Lower lobe of right lung (tissue), 2 donors: ENCODE measurements at regions not wholly inside any gene's neighbourhood (a gene's known extent, or its start where the extent isn't known, plus 50 kb on each side); places are given as distances from the start of the nearest gene placed in this dataset.

ENCODE experiments used
- ATAC-seq, 2 donors: fragments of 200-7000 bp; cut with Tn5 transposase; one replicate each; pipeline ENCODE4 v1.9.1; 2020 to 2022; ENCODE audit warnings: mild to moderate bottlenecking in 2 of 2, moderate library complexity in 2 of 2
- DNase-seq: peaks from one replicate; pipeline ENCODE4 v3.0.0-alpha.2; 2020
- H3K27ac ChIP-seq: fragments of 200-600 bp; one replicate; pipeline ENCODE4 v1.8.0; 2022
- H3K27me3 ChIP-seq: fragments of 200-600 bp; one replicate; pipeline ENCODE4 v1.8.0; 2022; ENCODE audit warnings: low read depth
- H3K36me3 ChIP-seq: fragments of 200-600 bp; one replicate; pipeline ENCODE4 v1.8.0; 2022; ENCODE audit warnings: mild to moderate bottlenecking
- H3K4me1 ChIP-seq: fragments of 200-600 bp; one replicate; pipeline ENCODE4 v1.8.0; 2022
- H3K4me3 ChIP-seq: fragments of 200-600 bp; one replicate; pipeline ENCODE4 v1.8.0; 2022; ENCODE audit warnings: mild to moderate bottlenecking
- H3K9me3 ChIP-seq: fragments of 200-600 bp; one replicate; pipeline ENCODE4 v1.8.0; 2022
- intact Hi-C: fragments of 100-400 bp; cut with DNase I; formaldehyde crosslinking; loops from one replicate; pipeline ENCODE4 v1.11.0; 2022
- TF ChIP-seq, protein P1 (sequence below): fragments of 200-600 bp; IDR thresholded peaks from one replicate; pipeline ENCODE4 v1.8.0; 2022; ENCODE audit warnings: antibody characterized with exemption, mild to moderate bottlenecking
- donor health status: DM: no; HTN: yes; CAD: no; lungs with severe emphysema.

GRCh38 chr4:163077680-163078079, 89.0 kb downstream of the NAF1 start:
- DNase-seq (no peak), ATAC-seq (no peak)
- Histone ChIP-seq H3K27me3 (no peaks in the 10 kb centered on the region), H3K4me1 (no peaks in the 10 kb centered on the region), H3K9me3 (no peaks in the 10 kb centered on the region), H3K27ac (no peak overlapping the region), H3K4me3 (no peak overlapping the region), H3K36me3 (no peaks in the 10 kb centered on the region)
- TF ChIP-seq, protein P1, sequence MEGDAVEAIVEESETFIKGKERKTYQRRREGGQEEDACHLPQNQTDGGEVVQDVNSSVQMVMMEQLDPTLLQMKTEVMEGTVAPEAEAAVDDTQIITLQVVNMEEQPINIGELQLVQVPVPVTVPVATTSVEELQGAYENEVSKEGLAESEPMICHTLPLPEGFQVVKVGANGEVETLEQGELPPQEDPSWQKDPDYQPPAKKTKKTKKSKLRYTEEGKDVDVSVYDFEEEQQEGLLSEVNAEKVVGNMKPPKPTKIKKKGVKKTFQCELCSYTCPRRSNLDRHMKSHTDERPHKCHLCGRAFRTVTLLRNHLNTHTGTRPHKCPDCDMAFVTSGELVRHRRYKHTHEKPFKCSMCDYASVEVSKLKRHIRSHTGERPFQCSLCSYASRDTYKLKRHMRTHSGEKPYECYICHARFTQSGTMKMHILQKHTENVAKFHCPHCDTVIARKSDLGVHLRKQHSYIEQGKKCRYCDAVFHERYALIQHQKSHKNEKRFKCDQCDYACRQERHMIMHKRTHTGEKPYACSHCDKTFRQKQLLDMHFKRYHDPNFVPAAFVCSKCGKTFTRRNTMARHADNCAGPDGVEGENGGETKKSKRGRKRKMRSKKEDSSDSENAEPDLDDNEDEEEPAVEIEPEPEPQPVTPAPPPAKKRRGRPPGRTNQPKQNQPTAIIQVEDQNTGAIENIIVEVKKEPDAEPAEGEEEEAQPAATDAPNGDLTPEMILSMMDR = no peak
- intact Hi-C loops = no loop called here

DNA sequence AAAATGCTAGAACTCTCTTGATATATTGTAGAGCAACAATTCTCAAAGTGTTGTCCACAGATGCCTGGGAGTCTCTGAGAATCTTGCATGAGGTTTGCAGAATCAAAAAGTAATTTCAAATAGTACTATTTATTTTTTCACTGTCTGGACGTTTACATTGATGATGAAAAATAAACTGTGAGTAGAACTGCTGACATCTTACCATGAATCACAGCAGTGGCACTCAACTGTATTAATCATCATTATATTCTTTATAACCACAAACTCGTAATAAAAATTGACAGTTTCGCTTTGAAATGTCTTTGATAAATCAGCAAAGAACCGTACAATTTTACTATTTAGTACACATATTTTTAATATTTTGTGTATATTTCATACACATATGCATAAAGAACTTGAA, 94.5 kb downstream of the NAF1 start:
- Histone ChIP-seq H3K27ac (no peak overlapping the region), H3K27me3 (no peaks in the 10 kb centered on the region), H3K9me3 (no peaks in the 10 kb centered on the region), H3K36me3 (no peaks in the 10 kb centered on the region), H3K4me1 (no peaks in the 10 kb centered on the region), H3K4me3 (no peak overlapping the region)
- DNase-seq (no peak), ATAC-seq (no peak)
- TF ChIP-seq, protein P1 = no peak
- intact Hi-C loops = no loop called here

GRCh38 chr4:163071308-163071707, 95.4 kb downstream of the NAF1 start:
- Histone ChIP-seq H3K36me3 (no peaks in the 10 kb centered on the region), H3K9me3 (no peaks in the 10 kb centered on the region), H3K27ac (no peak overlapping the region), H3K4me1 (no peaks in the 10 kb centered on the region), H3K4me3 (no peak overlapping the region), H3K27me3 (no peaks in the 10 kb centered on the region)
- intact Hi-C loops = no loop called here
- ATAC-seq (no peak), DNase-seq (no peak)
- TF ChIP-seq, protein P1 = no peak

GRCh38 chr4:163070023-163070422, 96.7 kb downstream of the NAF1 start:
- intact Hi-C loops = no loop called here
- H3K4me1 ChIP-seq = no peaks in the 10 kb centered on the region
- ATAC-seq (no peak), DNase-seq (no peak)
- no peak overlapping the region for H3K27ac ChIP-seq
- H3K9me3 ChIP-seq = no peaks in the 10 kb centered on the region
- no peak overlapping the region for H3K4me3 ChIP-seq
- no peaks in the 10 kb centered on the region for H3K27me3 ChIP-seq
- H3K36me3 ChIP-seq = no peaks in the 10 kb centered on the region
- TF ChIP-seq, protein P1 = no peak

GRCh38 chr4:163063891-163064290, 102.8 kb downstream of the NAF1 start:
- intact Hi-C loops = no loop called here
- no peaks in the 10 kb centered on the region for H3K9me3 ChIP-seq
- H3K36me3 ChIP-seq = no peaks in the 10 kb centered on the region
- H3K27ac ChIP-seq = no peak overlapping the region
- H3K4me3 ChIP-seq = no peak overlapping the region
- H3K27me3 ChIP-seq = no peaks in the 10 kb centered on the region
- ATAC-seq (no peak), DNase-seq (no peak)
- TF ChIP-seq, protein P1 = no peak
- H3K4me1 ChIP-seq = no peaks in the 10 kb centered on the region

GRCh38 chr4:163048447-163048846, 118.2 kb downstream of the NAF1 start:
- no peaks in the 10 kb centered on the region for H3K4me1 ChIP-seq
- ATAC-seq = no peak
- H3K36me3 ChIP-seq = no peaks in the 10 kb centered on the region
- no peak for DNase-seq
- intact Hi-C loops = no loop called here
- H3K27me3 ChIP-seq = no peaks in the 10 kb centered on the region
- no peaks in the 10 kb centered on the region for H3K9me3 ChIP-seq
- H3K27ac ChIP-seq = no peak overlapping the region
- TF ChIP-seq, protein P1 = peak; percentile 40
- H3K4me3 ChIP-seq = no peak overlapping the region
